A673 (cell line): ENCODE measurements at regions not wholly inside any gene's neighbourhood (a gene's known extent, or its start where the extent isn't known, plus 50 kb on each side); places are given as distances from the start of the nearest gene placed in this dataset.

ENCODE experiments used
- EZH2 ChIP-seq: fragments of 200-600 bp; sonication (generic); IDR thresholded peaks from 2 replicates; pipeline ENCODE4 v1.6.1; 2017; ENCODE audit warnings: borderline replicate concordance, low read depth, mild to moderate bottlenecking, mixed read lengths, antibody characterized with exemption, low read length; ENCODE audit not compliant: poor library complexity, severe bottlenecking
- TF ChIP-seq, protein P1 (sequence below): fragments of 300-800, 200-600 bp; sonication (generic); conservative IDR thresholded peaks from 2 replicates; pipeline ENCODE4 v1.5.1; 2017; ENCODE audit warnings: low read depth, mild to moderate bottlenecking, antibody characterized with exemption, low read length, moderate library complexity, mixed read lengths

DNA sequence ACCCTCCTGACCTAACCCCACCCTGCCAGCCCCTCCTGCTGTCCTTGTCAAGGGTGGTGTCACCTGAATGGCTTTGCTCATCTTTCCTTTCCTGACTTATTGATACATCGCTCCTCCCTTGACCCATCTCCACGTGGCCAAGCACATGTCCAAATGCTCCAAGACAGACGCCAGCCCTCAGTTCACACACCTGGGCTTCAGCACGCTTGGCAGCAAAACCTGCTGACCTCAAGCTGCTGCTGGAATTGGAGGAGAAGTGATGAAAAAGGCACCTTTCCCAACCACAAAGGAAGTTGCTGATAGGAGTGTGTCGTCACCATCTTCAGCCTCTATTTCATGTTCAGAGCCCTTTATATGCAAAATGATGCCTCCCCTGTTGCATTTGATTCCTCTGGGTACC, 141.3 kb downstream of the TLE3 start:
- TF ChIP-seq, protein P1, sequence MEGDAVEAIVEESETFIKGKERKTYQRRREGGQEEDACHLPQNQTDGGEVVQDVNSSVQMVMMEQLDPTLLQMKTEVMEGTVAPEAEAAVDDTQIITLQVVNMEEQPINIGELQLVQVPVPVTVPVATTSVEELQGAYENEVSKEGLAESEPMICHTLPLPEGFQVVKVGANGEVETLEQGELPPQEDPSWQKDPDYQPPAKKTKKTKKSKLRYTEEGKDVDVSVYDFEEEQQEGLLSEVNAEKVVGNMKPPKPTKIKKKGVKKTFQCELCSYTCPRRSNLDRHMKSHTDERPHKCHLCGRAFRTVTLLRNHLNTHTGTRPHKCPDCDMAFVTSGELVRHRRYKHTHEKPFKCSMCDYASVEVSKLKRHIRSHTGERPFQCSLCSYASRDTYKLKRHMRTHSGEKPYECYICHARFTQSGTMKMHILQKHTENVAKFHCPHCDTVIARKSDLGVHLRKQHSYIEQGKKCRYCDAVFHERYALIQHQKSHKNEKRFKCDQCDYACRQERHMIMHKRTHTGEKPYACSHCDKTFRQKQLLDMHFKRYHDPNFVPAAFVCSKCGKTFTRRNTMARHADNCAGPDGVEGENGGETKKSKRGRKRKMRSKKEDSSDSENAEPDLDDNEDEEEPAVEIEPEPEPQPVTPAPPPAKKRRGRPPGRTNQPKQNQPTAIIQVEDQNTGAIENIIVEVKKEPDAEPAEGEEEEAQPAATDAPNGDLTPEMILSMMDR = no peak
- TF ChIP-seq EZH2 = no peak
